GM12865 (cell line): ENCODE measurements at regions not wholly inside any gene's neighbourhood (a gene's known extent, or its start where the extent isn't known, plus 50 kb on each side); places are given as distances from the start of the nearest gene placed in this dataset.

Experiments used
- DNase-seq: peaks from one replicate; pipeline ENCODE4 v3.0.0; 2010; ENCODE audit warnings: low read depth
- H3K4me3 ChIP-seq: 2 replicates; pipeline ENCODE4 v1.5.1; 2011; ENCODE audit warnings: mild to moderate bottlenecking, low read depth, low read length, control low read depth
- CTCF ChIP-seq: IDR thresholded peaks from 2 replicates; pipeline ENCODE4 v1.5.1; 2011; ENCODE audit warnings: low read length, control low read depth, low read depth, inconsistent platforms; ENCODE audit not compliant: insufficient read depth; ENCODE audit errors: missing control alignments

GRCh38 chr7:13407911-13408310, 581.6 kb downstream of the ETV1 start:
- H3K4me3 ChIP-seq: no peak overlapping the region
- DNase-seq: no peak
- no peak for TF ChIP-seq CTCF

- H3K4me3 ChIP-seq: no peak overlapping the region
- DNase-seq: no peak
- no peak for TF ChIP-seq CTCF
Measured at GRCh38 chr7:13411151-13411550, 578.3 kb downstream of the ETV1 start.

- no peak for DNase-seq
- TF ChIP-seq CTCF: no peak
- H3K4me3 ChIP-seq: no peak overlapping the region
Measured at GRCh38 chr7:13411636-13412035, 577.8 kb downstream of the ETV1 start.

- no peak for DNase-seq
- no peak for TF ChIP-seq CTCF
- no peak overlapping the region for H3K4me3 ChIP-seq
Measured at GRCh38 chr7:13414181-13414580, 575.3 kb downstream of the ETV1 start.

DNA sequence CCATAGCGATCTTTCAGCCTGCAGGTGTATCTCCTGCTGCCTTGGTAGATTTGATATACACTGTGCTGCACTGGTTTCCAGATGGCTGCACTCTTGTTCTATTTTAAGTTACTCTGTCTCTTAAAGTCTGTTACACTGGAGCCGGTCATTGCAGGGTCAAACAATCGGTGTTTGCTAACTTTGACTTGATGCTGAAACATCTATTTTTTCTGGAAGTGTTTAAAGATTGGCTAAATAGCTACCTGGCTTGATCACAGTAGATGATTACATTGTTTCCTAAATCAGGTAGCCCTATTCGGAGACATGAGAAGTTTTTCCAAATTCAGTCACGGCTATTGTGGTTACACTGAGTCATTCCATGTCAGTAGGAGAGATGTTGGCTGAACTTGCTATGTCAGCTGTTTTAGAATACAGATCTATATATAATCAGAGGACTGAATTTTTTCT, 574.8 kb downstream of the ETV1 start:
- TF ChIP-seq CTCF: no peak
- DNase-seq: no peak
- no peak overlapping the region for H3K4me3 ChIP-seq

DNA sequence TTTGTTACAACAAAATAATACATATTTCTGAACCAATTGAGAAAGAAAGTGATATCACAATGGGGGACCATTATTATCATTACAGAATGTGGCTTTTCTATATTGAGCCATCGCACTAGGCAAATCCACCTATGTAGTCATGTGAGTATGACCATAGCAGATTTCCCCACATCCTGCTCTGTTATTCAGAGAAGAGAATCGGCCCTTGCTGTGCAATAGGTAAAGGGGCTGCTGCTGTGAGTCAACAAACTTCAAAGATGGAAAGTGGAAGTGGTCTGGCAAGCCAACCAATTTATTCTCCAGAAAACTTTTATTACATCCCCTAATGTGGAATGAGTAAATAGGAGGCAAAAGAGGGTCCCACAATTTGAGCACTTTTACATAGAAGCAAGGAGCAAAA, 573.4 kb downstream of the ETV1 start:
- DNase-seq: no peak
- no peak for TF ChIP-seq CTCF
- H3K4me3 ChIP-seq: no peak overlapping the region

DNA sequence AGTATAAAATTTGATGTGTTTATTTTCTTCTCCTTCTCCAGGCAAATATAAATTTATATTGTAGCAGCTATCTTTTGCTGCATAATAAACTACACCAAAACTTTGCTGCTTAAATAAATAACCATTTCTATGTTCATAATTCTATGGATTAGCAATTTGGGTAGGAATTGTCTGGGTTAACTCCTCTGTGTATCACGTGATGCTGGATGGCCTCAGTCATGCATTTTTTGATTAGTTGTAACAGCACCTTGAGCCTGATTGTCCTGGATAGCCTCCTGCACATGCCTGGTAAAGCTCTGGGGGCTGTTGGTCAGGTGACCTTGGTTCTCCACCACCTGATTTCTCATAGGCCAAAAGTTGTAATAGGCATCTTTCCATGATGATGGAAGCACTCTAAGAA, 572.9 kb downstream of the ETV1 start:
- no peak for DNase-seq
- no peak overlapping the region for H3K4me3 ChIP-seq
- TF ChIP-seq CTCF: no peak
